ENCODE measurements at regions not wholly inside any gene's neighbourhood (a gene's known extent, or its start where the extent isn't known, plus 50 kb on each side); places are given as distances from the start of the nearest gene placed in this dataset.

- Histone ChIP-seq H3K4me1 (ENCODE audit: insufficient read depth, low read length) (no peaks in the 10 kb centered on the region), H3K4me3 (ENCODE audit: low read length) (no peak overlapping the region), H3K27me3 (ENCODE audit: insufficient read depth, low read length) (no peaks in the 10 kb centered on the region), H3K9me3 (ENCODE audit: low read depth, low read length) (no peaks in the 10 kb centered on the region)
Measured at GRCh38 chr5:63255594-63255993, 677.0 kb downstream of the LRRC70 start.

GRCh38 chr5:63250939-63251338 lies 672.3 kb downstream of the LRRC70 start:
- no peaks in the 10 kb centered on the region for H3K27me3 ChIP-seq (ENCODE audit: insufficient read depth, low read length)
- no peak overlapping the region for H3K4me3 ChIP-seq (ENCODE audit: low read length)
- no peaks in the 10 kb centered on the region for H3K9me3 ChIP-seq (ENCODE audit: low read depth, low read length)
- H3K4me1 ChIP-seq (ENCODE audit: insufficient read depth, low read length), result no peaks in the 10 kb centered on the region

GRCh38 chr5:63249960-63250359 lies 671.3 kb downstream of the LRRC70 start:
- Histone ChIP-seq H3K4me3 (ENCODE audit: low read length) (no peak overlapping the region), H3K4me1 (ENCODE audit: insufficient read depth, low read length) (no peaks in the 10 kb centered on the region), H3K27me3 (ENCODE audit: insufficient read depth, low read length) (no peaks in the 10 kb centered on the region), H3K9me3 (ENCODE audit: low read depth, low read length) (no peaks in the 10 kb centered on the region)

- Histone ChIP-seq H3K9me3 (ENCODE audit: low read depth, low read length) (no peaks in the 10 kb centered on the region), H3K4me1 (ENCODE audit: insufficient read depth, low read length) (no peaks in the 10 kb centered on the region), H3K4me3 (ENCODE audit: low read length) (no peak overlapping the region), H3K27me3 (ENCODE audit: insufficient read depth, low read length) (no peaks in the 10 kb centered on the region)
Measured at GRCh38 chr5:63247651-63248050, 669.0 kb downstream of the LRRC70 start.

GRCh38 chr5:63245271-63245670 lies 666.7 kb downstream of the LRRC70 start:
- no peaks in the 10 kb centered on the region for H3K9me3 ChIP-seq (ENCODE audit: low read depth, low read length)
- no peak overlapping the region for H3K4me3 ChIP-seq (ENCODE audit: low read length)
- H3K4me1 ChIP-seq (ENCODE audit: insufficient read depth, low read length), result no peaks in the 10 kb centered on the region
- H3K27me3 ChIP-seq (ENCODE audit: insufficient read depth, low read length), result no peaks in the 10 kb centered on the region

- Histone ChIP-seq H3K4me1 (ENCODE audit: insufficient read depth, low read length) (no peaks in the 10 kb centered on the region), H3K4me3 (ENCODE audit: low read length) (no peak overlapping the region), H3K27me3 (ENCODE audit: insufficient read depth, low read length) (no peaks in the 10 kb centered on the region), H3K9me3 (ENCODE audit: low read depth, low read length) (no peaks in the 10 kb centered on the region)
Measured at GRCh38 chr5:63240063-63240755, 661.6 kb downstream of the LRRC70 start.

GRCh38 chr5:63233911-63234310 lies 655.3 kb downstream of the LRRC70 start:
- no peaks in the 10 kb centered on the region for H3K4me1 ChIP-seq (ENCODE audit: insufficient read depth, low read length)
- H3K27me3 ChIP-seq (ENCODE audit: insufficient read depth, low read length), result no peaks in the 10 kb centered on the region
- H3K4me3 ChIP-seq (ENCODE audit: low read length), result no peak overlapping the region
- H3K9me3 ChIP-seq (ENCODE audit: low read depth, low read length), result no peaks in the 10 kb centered on the region

- Histone ChIP-seq H3K27me3 (ENCODE audit: insufficient read depth, low read length) (no peaks in the 10 kb centered on the region), H3K9me3 (ENCODE audit: low read depth, low read length) (no peaks in the 10 kb centered on the region), H3K4me3 (ENCODE audit: low read length) (no peak overlapping the region), H3K4me1 (ENCODE audit: insufficient read depth, low read length) (no peaks in the 10 kb centered on the region)
Measured at GRCh38 chr5:63233361-63233760, 654.7 kb downstream of the LRRC70 start.

GRCh38 chr5:63230754-63231153 lies 652.1 kb downstream of the LRRC70 start:
- Histone ChIP-seq H3K4me1 (ENCODE audit: insufficient read depth, low read length) (no peaks in the 10 kb centered on the region), H3K4me3 (ENCODE audit: low read length) (no peak overlapping the region), H3K9me3 (ENCODE audit: low read depth, low read length) (no peaks in the 10 kb centered on the region), H3K27me3 (ENCODE audit: insufficient read depth, low read length) (no peaks in the 10 kb centered on the region)

- H3K27me3 ChIP-seq (ENCODE audit: insufficient read depth, low read length), result no peaks in the 10 kb centered on the region
- no peaks in the 10 kb centered on the region for H3K9me3 ChIP-seq (ENCODE audit: low read depth, low read length)
- no peak overlapping the region for H3K4me3 ChIP-seq (ENCODE audit: low read length)
- H3K4me1 ChIP-seq (ENCODE audit: insufficient read depth, low read length), result no peaks in the 10 kb centered on the region
Measured at GRCh38 chr5:63228154-63228553, 649.5 kb downstream of the LRRC70 start.

- Histone ChIP-seq H3K27me3 (ENCODE audit: insufficient read depth, low read length) (no peaks in the 10 kb centered on the region), H3K4me1 (ENCODE audit: insufficient read depth, low read length) (no peaks in the 10 kb centered on the region), H3K9me3 (ENCODE audit: low read depth, low read length) (no peaks in the 10 kb centered on the region), H3K4me3 (ENCODE audit: low read length) (no peak overlapping the region)
Measured at GRCh38 chr5:63220244-63220643, 641.6 kb downstream of the LRRC70 start.

GRCh38 chr5:63217422-63217821 lies 638.8 kb downstream of the LRRC70 start:
- no peak overlapping the region for H3K4me3 ChIP-seq (ENCODE audit: low read length)
- H3K4me1 ChIP-seq (ENCODE audit: insufficient read depth, low read length), result no peaks in the 10 kb centered on the region
- H3K9me3 ChIP-seq (ENCODE audit: low read depth, low read length), result no peaks in the 10 kb centered on the region
- H3K27me3 ChIP-seq (ENCODE audit: insufficient read depth, low read length), result no peaks in the 10 kb centered on the region

GRCh38 chr5:63213256-63213655 lies 634.6 kb downstream of the LRRC70 start:
- H3K9me3 ChIP-seq (ENCODE audit: low read depth, low read length), result no peaks in the 10 kb centered on the region
- H3K4me3 ChIP-seq (ENCODE audit: low read length), result no peak overlapping the region
- H3K27me3 ChIP-seq (ENCODE audit: insufficient read depth, low read length), result no peaks in the 10 kb centered on the region
- no peaks in the 10 kb centered on the region for H3K4me1 ChIP-seq (ENCODE audit: insufficient read depth, low read length)

- no peak overlapping the region for H3K4me3 ChIP-seq (ENCODE audit: low read length)
- H3K9me3 ChIP-seq (ENCODE audit: low read depth, low read length), result no peaks in the 10 kb centered on the region
- H3K4me1 ChIP-seq (ENCODE audit: insufficient read depth, low read length), result no peaks in the 10 kb centered on the region
- H3K27me3 ChIP-seq (ENCODE audit: insufficient read depth, low read length), result no peaks in the 10 kb centered on the region
Measured at GRCh38 chr5:63211448-63212132, 633.0 kb downstream of the LRRC70 start.

- no peaks in the 10 kb centered on the region for H3K4me1 ChIP-seq (ENCODE audit: insufficient read depth, low read length)
- no peaks in the 10 kb centered on the region for H3K27me3 ChIP-seq (ENCODE audit: insufficient read depth, low read length)
- no peak overlapping the region for H3K4me3 ChIP-seq (ENCODE audit: low read length)
- no peaks in the 10 kb centered on the region for H3K9me3 ChIP-seq (ENCODE audit: low read depth, low read length)
Measured at GRCh38 chr5:63205976-63206375, 627.4 kb downstream of the LRRC70 start.

GRCh38 chr5:63201738-63202137 lies 623.1 kb downstream of the LRRC70 start:
- Histone ChIP-seq H3K27me3 (ENCODE audit: insufficient read depth, low read length) (no peaks in the 10 kb centered on the region), H3K9me3 (ENCODE audit: low read depth, low read length) (no peaks in the 10 kb centered on the region), H3K4me1 (ENCODE audit: insufficient read depth, low read length) (no peaks in the 10 kb centered on the region), H3K4me3 (ENCODE audit: low read length) (no peak overlapping the region)
